GM18519 (cell line): ENCODE measurements at regions not wholly inside any gene's neighbourhood (a gene's known extent, or its start where the extent isn't known, plus 50 kb on each side); places are given as distances from the start of the nearest gene placed in this dataset.

Experiments
- ATAC-seq: cut with Tn5 transposase; IDR thresholded peaks from one replicate; pipeline ENCODE4 v1.9.1; 2021; ENCODE audit warnings: mild to moderate bottlenecking, moderate library complexity; ENCODE audit not compliant: unreplicated experiment, low FRiP score

- ATAC-seq, result no peak
Measured at GRCh38 chr4:136946307-136946907, 585.9 kb downstream of the PCDH18 start.

GRCh38 chr4:136939781-136940180, 592.5 kb downstream of the PCDH18 start:
- no peak for ATAC-seq

- ATAC-seq, result no peak
Measured at GRCh38 chr4:136935871-136936270, 596.4 kb downstream of the PCDH18 start.

- ATAC-seq, result no peak
Measured at GRCh38 chr4:136935305-136935704, 597.0 kb downstream of the PCDH18 start.

- no peak for ATAC-seq
Measured at GRCh38 chr4:136934601-136935000, 597.7 kb downstream of the PCDH18 start.

- ATAC-seq, result no peak
Measured at GRCh38 chr4:136931781-136932180, 600.5 kb downstream of the PCDH18 start.

- no peak for ATAC-seq
Measured at GRCh38 chr4:136928957-136929411, 603.3 kb downstream of the PCDH18 start.

GRCh38 chr4:136927172-136927571, 605.1 kb downstream of the PCDH18 start:
- ATAC-seq, result no peak

GRCh38 chr4:136925203-136925602, 607.1 kb downstream of the PCDH18 start:
- no peak for ATAC-seq

GRCh38 chr4:136922066-136922465, 610.2 kb downstream of the PCDH18 start:
- ATAC-seq, result no peak

- ATAC-seq, result no peak
Measured at GRCh38 chr4:136920092-136920881, 612.0 kb downstream of the PCDH18 start.

- ATAC-seq, result no peak
Measured at GRCh38 chr4:136918772-136919171, 613.5 kb downstream of the PCDH18 start.

GRCh38 chr4:136917312-136918110, 614.8 kb downstream of the PCDH18 start:
- ATAC-seq, result no peak

- ATAC-seq, result no peak
Measured at GRCh38 chr4:136909626-136910025, 622.7 kb downstream of the PCDH18 start.

- ATAC-seq, result no peak
Measured at GRCh38 chr4:136908122-136908521, 624.2 kb downstream of the PCDH18 start.

GRCh38 chr4:136900696-136901095, 631.6 kb downstream of the PCDH18 start:
- no peak for ATAC-seq

- no peak for ATAC-seq
Measured at GRCh38 chr4:136898590-136899248, 633.6 kb downstream of the PCDH18 start.

- ATAC-seq, result no peak
Measured at GRCh38 chr4:136893573-136893972, 638.7 kb downstream of the PCDH18 start.

GRCh38 chr4:136881666-136882065, 650.6 kb downstream of the PCDH18 start:
- no peak for ATAC-seq

- no peak for ATAC-seq
Measured at GRCh38 chr4:136873555-136873954, 658.7 kb downstream of the PCDH18 start.

- ATAC-seq, result no peak
Measured at GRCh38 chr4:136867465-136867864, 664.8 kb downstream of the PCDH18 start.
